ENCODE measurements at regions not wholly inside any gene's neighbourhood (a gene's known extent, or its start where the extent isn't known, plus 50 kb on each side); places are given as distances from the start of the nearest gene placed in this dataset.
"Not testable (repeated sequence)": the region's sequence is repeated elsewhere in the genome, so short reads cannot be mapped to it uniquely, and the experiment has no call there.

DNA sequence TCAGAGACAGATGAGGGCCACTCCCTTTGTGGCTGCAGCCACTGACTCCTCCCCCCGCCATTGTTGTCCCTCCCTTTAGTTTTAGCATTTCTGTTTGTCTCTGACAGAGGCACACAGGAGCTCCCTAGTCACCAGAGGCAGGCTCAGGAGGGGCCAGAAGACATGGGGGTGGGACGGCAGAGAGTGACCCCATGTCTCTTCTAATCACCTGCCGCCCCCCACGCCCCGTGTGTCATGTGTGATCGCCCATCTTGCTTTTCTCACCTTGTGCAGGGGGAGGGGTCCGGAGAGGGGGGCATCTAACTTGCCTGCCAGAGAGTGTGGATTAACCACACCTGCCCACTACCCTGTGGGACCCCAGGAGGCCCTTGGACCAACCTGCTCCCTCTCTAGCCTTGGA, 246.7 kb upstream of the TP53TG3C start:
- H3K27ac ChIP-seq; H3K4me1 ChIP-seq; H3K36me3 ChIP-seq; DNase-seq; H3K9me3 ChIP-seq; H3K27me3 ChIP-seq; H3K4me3 ChIP-seq; intact Hi-C loops (cut with DNase I; ENCODE audit: low total_unique reads): not testable (repeated sequence)

DNA sequence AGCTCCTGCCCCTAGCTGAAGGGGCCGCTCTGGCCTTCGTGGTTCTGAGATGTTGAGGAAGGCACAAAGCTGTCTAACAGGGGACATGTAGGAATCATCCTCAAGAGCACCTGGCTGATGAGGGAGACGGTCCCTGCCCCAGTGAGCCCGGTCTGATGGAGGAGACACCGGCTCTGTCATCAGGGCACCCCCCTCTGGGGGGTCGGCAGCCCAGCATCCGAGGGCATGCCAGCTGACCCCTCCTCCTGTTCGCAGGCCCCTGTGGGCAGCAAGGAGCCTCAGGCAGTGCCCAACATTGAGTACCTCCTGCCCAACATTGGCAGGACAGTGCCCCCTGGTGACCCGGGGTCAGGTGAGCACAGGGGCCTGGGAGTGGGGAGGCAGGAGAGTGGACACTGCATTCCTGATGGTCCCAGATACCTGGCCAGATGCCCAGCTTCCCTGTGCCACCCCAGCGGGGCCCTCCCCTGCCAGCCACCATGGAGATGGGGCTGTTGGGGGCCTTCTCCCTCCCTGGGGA, 247.9 kb upstream of the TP53TG3C start:
- H3K27ac ChIP-seq; H3K9me3 ChIP-seq; intact Hi-C loops (cut with DNase I; ENCODE audit: low total_unique reads); H3K4me1 ChIP-seq; H3K4me3 ChIP-seq; H3K36me3 ChIP-seq; H3K27me3 ChIP-seq; DNase-seq: not testable (repeated sequence)

- H3K27me3 ChIP-seq; H3K4me3 ChIP-seq; DNase-seq; H3K9me3 ChIP-seq; intact Hi-C loops (cut with DNase I; ENCODE audit: low total_unique reads); H3K4me1 ChIP-seq; H3K27ac ChIP-seq; H3K36me3 ChIP-seq: not testable (repeated sequence)
Measured at GRCh38 chr16:32945311-32945710, 248.7 kb upstream of the TP53TG3C start.

DNA sequence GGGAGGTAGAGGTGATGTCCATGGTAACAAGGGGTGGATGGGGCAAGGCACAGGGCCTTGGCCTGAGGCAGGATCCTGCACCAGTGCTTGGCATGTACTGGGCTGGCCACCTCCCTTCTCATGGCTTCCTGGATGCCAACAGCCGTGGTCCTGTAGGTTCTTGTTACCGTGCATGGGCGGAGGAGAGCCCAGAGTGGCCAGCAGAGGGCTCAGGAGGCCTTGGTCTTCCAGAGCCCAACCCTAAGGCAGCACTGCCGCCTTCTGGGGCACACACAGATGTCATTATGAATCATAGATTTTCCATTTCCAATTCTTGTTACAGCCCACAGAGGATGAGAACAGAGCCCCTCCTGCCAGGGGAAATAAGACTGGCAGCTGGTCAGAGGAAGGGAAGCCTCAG, 254.2 kb upstream of the TP53TG3C start:
- H3K4me1 ChIP-seq; DNase-seq; H3K9me3 ChIP-seq; H3K36me3 ChIP-seq; H3K4me3 ChIP-seq; H3K27me3 ChIP-seq; intact Hi-C loops (cut with DNase I; ENCODE audit: low total_unique reads); H3K27ac ChIP-seq: not testable (repeated sequence)

- H3K27ac ChIP-seq; H3K36me3 ChIP-seq; DNase-seq; H3K4me1 ChIP-seq; intact Hi-C loops (cut with DNase I; ENCODE audit: low total_unique reads); H3K9me3 ChIP-seq; H3K4me3 ChIP-seq; H3K27me3 ChIP-seq: not testable (repeated sequence)
Measured at GRCh38 chr16:32937929-32938328, 256.1 kb upstream of the TP53TG3C start.

DNA sequence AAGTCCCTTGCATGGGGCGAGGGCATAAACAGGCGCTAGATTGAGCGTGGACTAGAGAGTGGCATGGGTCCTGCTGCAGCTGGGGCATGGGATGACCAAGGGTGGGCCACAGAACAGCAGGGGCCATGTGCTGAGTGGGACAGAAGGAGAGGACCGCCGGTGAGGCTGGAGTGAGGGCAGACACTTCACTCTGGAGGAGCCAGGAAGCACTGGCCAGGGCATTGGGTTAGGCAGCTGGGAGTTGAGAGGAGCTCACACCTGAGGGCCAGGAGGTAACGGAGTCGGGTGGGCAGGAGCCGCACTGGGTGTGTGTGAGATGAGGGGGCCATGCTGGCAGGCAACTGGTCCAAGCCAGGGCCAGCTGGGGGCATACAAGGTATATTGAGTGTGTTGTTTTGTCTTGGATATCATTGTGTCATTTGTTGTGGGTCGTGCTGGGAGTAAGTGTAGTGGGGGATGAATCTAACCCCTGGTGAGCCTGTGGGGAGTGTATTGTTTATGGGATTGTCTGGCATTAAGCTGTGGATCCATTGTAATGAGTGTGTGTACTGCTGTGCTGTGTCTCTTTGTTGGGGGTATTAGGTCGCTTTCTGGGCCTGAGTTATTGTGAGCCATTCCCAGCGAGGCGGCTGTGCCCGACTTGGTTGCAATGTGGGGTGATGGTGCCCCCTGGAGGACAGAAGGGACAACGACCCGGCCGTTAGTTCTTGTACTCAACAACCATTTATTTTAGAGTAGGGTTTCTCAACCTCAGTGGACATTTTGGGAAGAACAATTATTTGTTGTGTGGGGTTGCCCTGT, 256.5 kb upstream of the TP53TG3 start:
- H3K36me3 ChIP-seq; H3K4me3 ChIP-seq; intact Hi-C loops (cut with DNase I; ENCODE audit: low total_unique reads): not testable (repeated sequence)

GRCh38 chr16:32925192-32925591, 249.2 kb upstream of the TP53TG3 start:
- intact Hi-C loops (cut with DNase I; ENCODE audit: low total_unique reads); H3K27me3 ChIP-seq; H3K36me3 ChIP-seq; H3K4me3 ChIP-seq; H3K27ac ChIP-seq; H3K9me3 ChIP-seq; DNase-seq; H3K4me1 ChIP-seq: not testable (repeated sequence)

More for the DNA sequence above, 256.5 kb upstream of the TP53TG3 start:
- H3K4me1 ChIP-seq, H3K27ac ChIP-seq, H3K9me3 ChIP-seq, H3K27me3 ChIP-seq, DNase-seq: not testable (repeated sequence)

DNA sequence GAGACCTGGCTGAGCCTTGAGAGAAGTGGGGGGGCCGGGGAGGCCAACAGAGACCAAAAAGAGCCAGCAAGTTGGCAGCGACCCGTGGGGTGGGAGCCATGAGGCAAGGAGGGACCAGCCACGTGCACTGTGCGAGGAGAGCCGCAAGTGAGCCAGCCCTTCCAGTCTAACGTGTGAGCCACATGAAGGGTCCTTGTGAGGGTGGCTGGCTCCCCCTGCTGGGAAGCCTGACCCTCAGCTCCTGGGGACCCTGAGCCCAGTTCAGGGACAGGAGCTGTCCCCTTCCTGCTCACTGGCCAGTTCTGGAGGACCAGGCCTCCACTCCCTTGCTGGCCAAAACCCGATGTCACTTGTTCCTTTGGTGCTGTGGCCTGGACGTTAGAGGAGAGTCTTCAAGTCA, 246.6 kb upstream of the TP53TG3 start:
- DNase-seq; H3K4me1 ChIP-seq; H3K36me3 ChIP-seq; H3K27me3 ChIP-seq; H3K27ac ChIP-seq; intact Hi-C loops (cut with DNase I; ENCODE audit: low total_unique reads); H3K4me3 ChIP-seq; H3K9me3 ChIP-seq: not testable (repeated sequence)

- DNase-seq; intact Hi-C loops (cut with DNase I; ENCODE audit: low total_unique reads); H3K9me3 ChIP-seq; H3K27ac ChIP-seq; H3K4me1 ChIP-seq; H3K4me3 ChIP-seq; H3K27me3 ChIP-seq; H3K36me3 ChIP-seq: not testable (repeated sequence)
Measured at GRCh38 chr16:32915346-32915745, 239.4 kb upstream of the TP53TG3 start.

DNA sequence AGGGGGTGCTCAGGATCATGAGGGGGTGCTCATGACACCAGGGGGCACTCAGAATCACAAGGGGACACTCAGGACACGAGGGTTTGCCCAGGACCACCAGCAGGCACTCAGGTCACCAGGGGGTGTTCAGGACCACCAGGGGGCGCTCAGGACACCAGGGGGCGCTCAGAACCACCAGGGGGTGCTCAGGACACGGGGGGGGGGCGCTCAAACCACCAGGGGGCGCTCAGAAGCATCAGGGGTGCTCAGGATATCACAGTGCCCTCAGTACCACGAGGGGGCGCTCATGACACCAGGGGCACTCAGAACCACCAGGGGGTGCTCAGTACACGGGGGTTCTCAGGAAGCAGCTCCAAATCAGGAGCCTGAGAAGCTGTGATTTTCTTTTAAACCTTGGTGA, 221.8 kb upstream of the TP53TG3 start:
- H3K36me3 ChIP-seq; H3K4me1 ChIP-seq; H3K4me3 ChIP-seq; intact Hi-C loops (cut with DNase I; ENCODE audit: low total_unique reads); DNase-seq; H3K27ac ChIP-seq; H3K27me3 ChIP-seq; H3K9me3 ChIP-seq: not testable (repeated sequence)

GRCh38 chr16:32885392-32885791, 209.4 kb upstream of the TP53TG3 start:
- H3K9me3 ChIP-seq; H3K36me3 ChIP-seq; H3K4me3 ChIP-seq; H3K27ac ChIP-seq; DNase-seq; H3K4me1 ChIP-seq; H3K27me3 ChIP-seq; intact Hi-C loops (cut with DNase I; ENCODE audit: low total_unique reads): not testable (repeated sequence)

DNA sequence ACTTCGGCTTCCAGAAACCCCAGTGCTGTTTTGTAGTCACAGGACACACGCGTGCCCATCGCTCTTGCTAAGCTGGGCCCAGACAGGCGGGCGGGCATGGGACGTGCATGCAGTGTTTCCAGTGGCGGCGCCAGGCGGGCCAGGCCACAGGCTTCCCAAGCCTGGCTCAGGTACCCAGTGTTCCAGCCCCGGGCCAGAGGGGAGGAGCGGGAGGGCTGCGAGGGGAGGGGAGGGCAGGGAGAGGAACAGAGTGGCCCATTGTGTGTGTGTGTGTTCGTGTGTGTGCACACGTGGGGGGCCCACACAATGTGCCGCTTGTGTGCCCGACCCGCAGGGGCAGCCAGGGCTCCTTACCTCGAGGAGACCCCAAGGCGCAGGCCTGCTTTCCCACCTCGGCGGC, 208.6 kb upstream of the TP53TG3 start:
- H3K27me3 ChIP-seq; intact Hi-C loops (cut with DNase I; ENCODE audit: low total_unique reads); H3K36me3 ChIP-seq; H3K4me3 ChIP-seq; DNase-seq; H3K4me1 ChIP-seq; H3K9me3 ChIP-seq; H3K27ac ChIP-seq: not testable (repeated sequence)

GRCh38 chr16:32882328-32882857, 206.4 kb upstream of the TP53TG3 start:
- H3K27ac ChIP-seq; H3K9me3 ChIP-seq; H3K4me3 ChIP-seq; intact Hi-C loops (cut with DNase I; ENCODE audit: low total_unique reads); H3K36me3 ChIP-seq; H3K27me3 ChIP-seq; H3K4me1 ChIP-seq; DNase-seq: not testable (repeated sequence)

GRCh38 chr16:32881631-32882030, 205.7 kb upstream of the TP53TG3 start:
- DNase-seq; H3K27ac ChIP-seq; H3K27me3 ChIP-seq; H3K4me3 ChIP-seq; H3K36me3 ChIP-seq; H3K9me3 ChIP-seq; intact Hi-C loops (cut with DNase I; ENCODE audit: low total_unique reads); H3K4me1 ChIP-seq: not testable (repeated sequence)

DNA sequence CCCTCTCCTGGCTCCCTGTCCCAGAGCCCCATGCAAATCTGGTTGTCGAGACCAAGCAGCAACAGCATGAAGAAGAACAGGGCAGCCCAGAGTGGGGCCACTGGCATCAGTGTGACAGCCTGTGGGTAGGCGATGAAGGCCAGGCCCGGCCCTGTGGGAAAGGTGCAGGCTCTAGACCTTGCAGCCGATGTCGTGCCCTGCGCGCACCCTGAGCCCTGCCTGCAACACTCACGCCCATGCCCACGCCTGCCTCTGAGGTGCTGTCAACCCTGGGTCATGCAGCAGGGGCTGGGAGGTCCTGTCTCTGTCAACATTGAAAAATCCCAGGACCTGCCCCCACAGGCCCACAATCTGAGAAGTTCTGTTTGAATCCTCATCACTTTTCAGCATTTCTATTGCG, 204.0 kb upstream of the TP53TG3 start:
- H3K27me3 ChIP-seq; H3K4me3 ChIP-seq; H3K27ac ChIP-seq; DNase-seq; H3K9me3 ChIP-seq; H3K4me1 ChIP-seq; H3K36me3 ChIP-seq; intact Hi-C loops (cut with DNase I; ENCODE audit: low total_unique reads): not testable (repeated sequence)
